Liver (tissue), 3 donors: ENCODE measurements at regions not wholly inside any gene's neighbourhood (a gene's known extent, or its start where the extent isn't known, plus 50 kb on each side); places are given as distances from the start of the nearest gene placed in this dataset.

ENCODE experiments used
- GABPA ChIP-seq, 2 donors: IDR thresholded peaks in 1 of 2; conservative IDR thresholded peaks in 1 of 2; 2 replicates each; pipeline ENCODE4 v1.6.1; 2016; ENCODE audit warnings: antibody characterized with exemption in 2 of 2, mild to moderate bottlenecking in 1 of 2, moderate library complexity in 1 of 2
- JUND ChIP-seq, 2 donors: IDR thresholded peaks; 2 replicates each; pipeline ENCODE4 v1.6.1; 2016; ENCODE audit warnings: antibody characterized with exemption in 2 of 2
- NR2F2 ChIP-seq: IDR thresholded peaks from 2 replicates; pipeline ENCODE4 v1.6.1; 2016; ENCODE audit warnings: antibody characterized with exemption
- RAD21 ChIP-seq, 2 donors: IDR thresholded peaks; 2 replicates each; pipeline ENCODE4 v1.6.1; 2016; ENCODE audit warnings: antibody characterized with exemption in 2 of 2, mild to moderate bottlenecking in 2 of 2
- TF ChIP-seq, protein P1 (sequence below): fragments of 150-350 bp; IDR thresholded peaks from 2 replicates; pipeline ENCODE4 v1.5.1; 2017; ENCODE audit warnings: improper control_type of control experiment, low read depth, low read length; ENCODE audit not compliant: missing input control
- TF ChIP-seq, protein P2 (sequence below): IDR thresholded peaks from 2 replicates; pipeline ENCODE4 v1.6.1; 2016; ENCODE audit warnings: antibody characterized with exemption
- TF ChIP-seq, protein P3 (sequence below): IDR thresholded peaks from 2 replicates; pipeline ENCODE4 v1.6.1; 2016; ENCODE audit warnings: antibody characterized with exemption, mild to moderate bottlenecking
- donor health status: healthy.
- donor health status: healthy.

DNA sequence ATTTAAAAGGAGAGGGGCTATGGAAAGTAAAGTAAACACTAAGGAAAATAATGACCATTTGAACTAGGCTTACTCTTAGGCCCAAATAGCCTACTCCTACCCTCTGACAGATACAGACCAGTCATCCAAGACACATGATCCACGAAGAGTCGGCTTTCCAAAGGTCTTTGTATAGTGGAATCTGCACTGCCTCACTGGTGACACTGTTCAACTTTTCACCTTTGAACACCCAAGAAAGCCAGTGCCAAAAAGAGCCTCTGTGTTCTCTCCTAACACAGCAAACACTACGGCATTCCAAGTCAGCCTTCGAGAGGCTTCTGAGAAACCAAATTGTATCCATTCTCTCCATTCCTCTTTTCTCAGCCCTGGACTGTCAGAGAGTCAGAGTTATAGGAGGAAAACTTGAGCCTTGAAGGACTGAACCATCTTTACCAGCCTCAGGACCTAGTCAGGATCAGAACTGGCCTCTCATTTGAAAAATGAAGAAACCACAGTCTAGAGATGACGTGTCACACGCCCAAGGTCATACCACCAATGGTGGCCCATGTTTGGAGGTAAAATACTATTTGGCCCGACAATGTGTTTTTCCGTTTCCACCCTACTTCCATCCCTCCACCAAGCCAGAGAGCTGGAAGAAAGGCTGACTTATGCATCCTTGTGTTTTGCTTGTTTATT, 267.4 kb upstream of the ACVR2A start:
- TF ChIP-seq, protein P1, sequence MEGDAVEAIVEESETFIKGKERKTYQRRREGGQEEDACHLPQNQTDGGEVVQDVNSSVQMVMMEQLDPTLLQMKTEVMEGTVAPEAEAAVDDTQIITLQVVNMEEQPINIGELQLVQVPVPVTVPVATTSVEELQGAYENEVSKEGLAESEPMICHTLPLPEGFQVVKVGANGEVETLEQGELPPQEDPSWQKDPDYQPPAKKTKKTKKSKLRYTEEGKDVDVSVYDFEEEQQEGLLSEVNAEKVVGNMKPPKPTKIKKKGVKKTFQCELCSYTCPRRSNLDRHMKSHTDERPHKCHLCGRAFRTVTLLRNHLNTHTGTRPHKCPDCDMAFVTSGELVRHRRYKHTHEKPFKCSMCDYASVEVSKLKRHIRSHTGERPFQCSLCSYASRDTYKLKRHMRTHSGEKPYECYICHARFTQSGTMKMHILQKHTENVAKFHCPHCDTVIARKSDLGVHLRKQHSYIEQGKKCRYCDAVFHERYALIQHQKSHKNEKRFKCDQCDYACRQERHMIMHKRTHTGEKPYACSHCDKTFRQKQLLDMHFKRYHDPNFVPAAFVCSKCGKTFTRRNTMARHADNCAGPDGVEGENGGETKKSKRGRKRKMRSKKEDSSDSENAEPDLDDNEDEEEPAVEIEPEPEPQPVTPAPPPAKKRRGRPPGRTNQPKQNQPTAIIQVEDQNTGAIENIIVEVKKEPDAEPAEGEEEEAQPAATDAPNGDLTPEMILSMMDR, result no peak
- TF ChIP-seq, protein P2, sequence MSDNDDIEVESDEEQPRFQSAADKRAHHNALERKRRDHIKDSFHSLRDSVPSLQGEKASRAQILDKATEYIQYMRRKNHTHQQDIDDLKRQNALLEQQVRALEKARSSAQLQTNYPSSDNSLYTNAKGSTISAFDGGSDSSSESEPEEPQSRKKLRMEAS, result no peak
- no peak for TF ChIP-seq GABPA (IDR thresholded peaks at IDR 0.05 in 1 of 2, conservative IDR thresholded peaks at IDR 0.05 in 1 of 2)
- peak in 1 of 2 donors; percentile 4 for TF ChIP-seq RAD21 (IDR thresholded peaks at IDR 0.05)
- peak; percentile 83 for TF ChIP-seq NR2F2
- TF ChIP-seq, protein P3, sequence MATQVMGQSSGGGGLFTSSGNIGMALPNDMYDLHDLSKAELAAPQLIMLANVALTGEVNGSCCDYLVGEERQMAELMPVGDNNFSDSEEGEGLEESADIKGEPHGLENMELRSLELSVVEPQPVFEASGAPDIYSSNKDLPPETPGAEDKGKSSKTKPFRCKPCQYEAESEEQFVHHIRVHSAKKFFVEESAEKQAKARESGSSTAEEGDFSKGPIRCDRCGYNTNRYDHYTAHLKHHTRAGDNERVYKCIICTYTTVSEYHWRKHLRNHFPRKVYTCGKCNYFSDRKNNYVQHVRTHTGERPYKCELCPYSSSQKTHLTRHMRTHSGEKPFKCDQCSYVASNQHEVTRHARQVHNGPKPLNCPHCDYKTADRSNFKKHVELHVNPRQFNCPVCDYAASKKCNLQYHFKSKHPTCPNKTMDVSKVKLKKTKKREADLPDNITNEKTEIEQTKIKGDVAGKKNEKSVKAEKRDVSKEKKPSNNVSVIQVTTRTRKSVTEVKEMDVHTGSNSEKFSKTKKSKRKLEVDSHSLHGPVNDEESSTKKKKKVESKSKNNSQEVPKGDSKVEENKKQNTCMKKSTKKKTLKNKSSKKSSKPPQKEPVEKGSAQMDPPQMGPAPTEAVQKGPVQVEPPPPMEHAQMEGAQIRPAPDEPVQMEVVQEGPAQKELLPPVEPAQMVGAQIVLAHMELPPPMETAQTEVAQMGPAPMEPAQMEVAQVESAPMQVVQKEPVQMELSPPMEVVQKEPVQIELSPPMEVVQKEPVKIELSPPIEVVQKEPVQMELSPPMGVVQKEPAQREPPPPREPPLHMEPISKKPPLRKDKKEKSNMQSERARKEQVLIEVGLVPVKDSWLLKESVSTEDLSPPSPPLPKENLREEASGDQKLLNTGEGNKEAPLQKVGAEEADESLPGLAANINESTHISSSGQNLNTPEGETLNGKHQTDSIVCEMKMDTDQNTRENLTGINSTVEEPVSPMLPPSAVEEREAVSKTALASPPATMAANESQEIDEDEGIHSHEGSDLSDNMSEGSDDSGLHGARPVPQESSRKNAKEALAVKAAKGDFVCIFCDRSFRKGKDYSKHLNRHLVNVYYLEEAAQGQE, result no peak
- TF ChIP-seq JUND (IDR thresholded peaks at IDR 0.05), result no peak
